K562 (cell line): ENCODE measurements at regions not wholly inside any gene's neighbourhood (a gene's known extent, or its start where the extent isn't known, plus 50 kb on each side); places are given as distances from the start of the nearest gene placed in this dataset.

Experiments used
- ATAC-seq: fragments of 200-7000 bp; cut with Tn5 transposase; 3 replicates; pipeline ENCODE4 v1.9.1; 2020; ENCODE audit warnings: moderate library complexity
- BruUV-seq: library from RNA; stranded (reverse); fragments of 400-500 nt; replicated peaks from 2 replicates; lab custom pipeline; 2021; lab: Mats Ljungman, UMichigan
- CTCF ChIA-PET: fragments of 300-600 bp; formaldehyde crosslinking; extraction: SDS; loops from one replicate; lab custom pipeline; 2021; ENCODE audit warnings: low intra/inter-chr PET ratio; lab: Yijun Ruan, JAX
- POLR2A ChIA-PET: fragments of 300-600, 350-650 bp; sonication (Branson Sonifier 250); formaldehyde crosslinking; extraction: SDS; loops from one replicate; lab custom pipeline; 2021; ENCODE audit warnings: antibody characterized with exemption, inconsistent platforms; lab: Yijun Ruan, JAX
- DNase-seq, 4 experiments: peaks; one replicate each; pipeline versions ENCODE4 v3.0.0 to v3.0.0-alpha.2; 2011 to 2018; ENCODE audit warnings: low spot score in 3 of 4, mixed read lengths in 3 of 4; ENCODE audit errors: extremely low read depth in 1 of 4
- FAIRE-seq: peaks from 2 replicates; lab custom pipeline; 2011; peaks lifted over from hg19 to GRCh38; lab: Jason Lieb, UNC
- H2AFZ ChIP-seq: 2 replicates; pipeline ENCODE4 v1.6.0; 2011; ENCODE audit warnings: low read depth, low read length, control low read depth, inconsistent platforms
- H3K27ac ChIP-seq: fragments of 200-600 bp; 3 replicates; pipeline ENCODE4 v1.8.0; 2011; ENCODE audit warnings: low read depth, mild to moderate bottlenecking, control low read depth, inconsistent platforms, low read length, moderate library complexity, mixed read lengths; ENCODE audit errors: extremely low read depth
- H3K27me3 ChIP-seq, 2 experiments: fragments of 300-600 bp in 1 of 2; 2 replicates in 1 of 2; 3 replicates in 1 of 2; pipeline versions ENCODE4 v1.6.0 to v1.8.0; 2011; ENCODE audit warnings: inconsistent platforms in 2 of 2, low read length in 2 of 2, mild to moderate bottlenecking in 1 of 2, mixed read lengths in 1 of 2, moderate library complexity in 1 of 2; ENCODE audit not compliant: control insufficient read depth in 2 of 2, insufficient read depth in 2 of 2
- H3K36me3 ChIP-seq: fragments of 300-600 bp; 3 replicates; pipeline ENCODE4 v1.8.0; 2011; ENCODE audit warnings: mild to moderate bottlenecking, low read length, inconsistent platforms; ENCODE audit not compliant: control insufficient read depth, insufficient read depth
- H3K4me1 ChIP-seq, 2 experiments: fragments of 200-600 bp in 1 of 2; replicated peaks in 1 of 2; 2 replicates in 1 of 2; 3 replicates in 1 of 2; pipeline versions ENCODE4 v1.5.1 to v1.8.0; 2011; ENCODE audit warnings: inconsistent platforms in 2 of 2, low read length in 2 of 2, mild to moderate bottlenecking in 1 of 2, mixed read lengths in 1 of 2, moderate library complexity in 1 of 2; ENCODE audit not compliant: control insufficient read depth in 2 of 2, insufficient read depth in 2 of 2
- H3K4me2 ChIP-seq: 2 replicates; pipeline ENCODE4 v1.6.1; 2011; ENCODE audit warnings: low read length, control low read depth, inconsistent platforms, mixed read lengths; ENCODE audit not compliant: insufficient read depth
- H3K4me3 ChIP-seq: fragments of 200-600 bp; sonication (generic), shearing (Covaris generic); 2 replicates; pipeline ENCODE4 v1.5.1; 2016; ENCODE audit warnings: control low read depth, inconsistent platforms
- H3K79me2 ChIP-seq: fragments of 200-600 bp; 3 replicates; pipeline ENCODE4 v1.8.0; 2011; ENCODE audit warnings: low read length, inconsistent platforms; ENCODE audit not compliant: control insufficient read depth, insufficient read depth
- H3K9ac ChIP-seq, 2 experiments: 2 replicates each; pipeline versions ENCODE4 v1.6.0 to v1.6.1; 2011; ENCODE audit warnings: low read depth in 2 of 2, low read length in 2 of 2, control low read depth in 1 of 2, inconsistent platforms in 1 of 2, mild to moderate bottlenecking in 1 of 2, mixed read lengths in 1 of 2; ENCODE audit not compliant: insufficient read depth in 1 of 2
- H3K9me1 ChIP-seq: one replicate; pipeline ENCODE4 v1.6.0; 2011; ENCODE audit warnings: inconsistent platforms, mild to moderate bottlenecking, low read length, moderate library complexity; ENCODE audit not compliant: control insufficient read depth, insufficient read depth
- H3K9me3 ChIP-seq: replicated peaks from 2 replicates; pipeline ENCODE4 v1.5.1; 2011; ENCODE audit warnings: low read depth, low read length, inconsistent platforms; ENCODE audit not compliant: control insufficient read depth, insufficient read depth
- H4K20me1 ChIP-seq: replicated peaks from 2 replicates; pipeline ENCODE4 v1.6.1; 2011; ENCODE audit warnings: low read length, inconsistent platforms, mixed read lengths; ENCODE audit not compliant: control insufficient read depth, insufficient read depth
- BMI1 ChIP-seq: fragments of 150-350 bp; IDR thresholded peaks from 2 replicates; pipeline ENCODE4 v1.6.1; 2014; ENCODE audit warnings: low read length
- CCAR2 ChIP-seq: fragments of 200-400 bp; formaldehyde crosslinking; IDR thresholded peaks from 2 replicates; pipeline ENCODE4 v1.6.1; 2017; ENCODE audit warnings: mild to moderate bottlenecking, low read depth, low read length
- CEBPB ChIP-seq: fragments of 450-650 bp; IDR thresholded peaks from 2 replicates; pipeline ENCODE4 v1.6.1; 2016; ENCODE audit warnings: missing genetic modification characterization, missing compliant biosample characterization
- CHD2 ChIP-seq: IDR thresholded peaks from 2 replicates; pipeline ENCODE4 v1.6.1; 2011; ENCODE audit warnings: low read depth, low read length
- ELF4 ChIP-seq: fragments of 450-650 bp; formaldehyde crosslinking; IDR thresholded peaks from 2 replicates; pipeline ENCODE4 v1.4.0; 2022; ENCODE audit warnings: missing genetic modification characterization
- GATAD2A ChIP-seq: fragments of 450-650 bp; IDR thresholded peaks from 2 replicates; pipeline ENCODE4 v1.6.1; 2017
- L3MBTL2 ChIP-seq: fragments of 450-650 bp; IDR thresholded peaks from 2 replicates; pipeline ENCODE4 v1.6.1; 2016; ENCODE audit warnings: mild to moderate bottlenecking, moderate library complexity
- LARP7 ChIP-seq: fragments of 450-650 bp; IDR thresholded peaks from 2 replicates; pipeline ENCODE4 v1.6.1; 2016
- PHTF2 ChIP-seq: fragments of 250-450 bp; sonication (Bioruptor Pico); IDR thresholded peaks from 2 replicates; pipeline ENCODE4 v1.5.0; 2021; ENCODE audit warnings: mild to moderate bottlenecking
- SUPT5H ChIP-seq: fragments of 450-650 bp; IDR thresholded peaks from 2 replicates; pipeline ENCODE4 v1.6.1; 2016
- TAF1 ChIP-seq: IDR thresholded peaks from 2 replicates; pipeline ENCODE4 v1.6.1; 2011; ENCODE audit warnings: mild to moderate bottlenecking, low read length, moderate library complexity; ENCODE audit not compliant: insufficient read depth, control insufficient read depth, severe bottlenecking; ENCODE audit errors: extremely low read depth
- WGBS: fragments of 100-300 bp; shearing (Covaris generic); methylation state at CpG from one replicate; pipeline ENCODE4 v1.1.6; 2016; ENCODE audit warnings: low coverage, mixed read lengths; ENCODE audit not compliant: insufficient coverage; ENCODE audit errors: missing lambda C conversion rate; 5-methylcytosine and 5-hydroxymethylcytosine counted together
- in situ Hi-C: fragments of 300-500 bp; cut with MboI; formaldehyde crosslinking; loops from 4 replicates; pipeline ENCODE4 v1.15.0; 2018; ENCODE audit warnings: inconsistent platforms, mixed read lengths
- intact Hi-C: fragments of 100-400 bp; cut with micrococcal nuclease; formaldehyde crosslinking; loops from 2 replicates; pipeline ENCODE4 v1.14.2; 2022
- TF ChIP-seq, protein P1 (sequence below): fragments of 250-450 bp; sonication (Bioruptor Pico); IDR thresholded peaks from 2 replicates; pipeline ENCODE4 v1.4.0; 2020; ENCODE audit warnings: mild to moderate bottlenecking

DNA sequence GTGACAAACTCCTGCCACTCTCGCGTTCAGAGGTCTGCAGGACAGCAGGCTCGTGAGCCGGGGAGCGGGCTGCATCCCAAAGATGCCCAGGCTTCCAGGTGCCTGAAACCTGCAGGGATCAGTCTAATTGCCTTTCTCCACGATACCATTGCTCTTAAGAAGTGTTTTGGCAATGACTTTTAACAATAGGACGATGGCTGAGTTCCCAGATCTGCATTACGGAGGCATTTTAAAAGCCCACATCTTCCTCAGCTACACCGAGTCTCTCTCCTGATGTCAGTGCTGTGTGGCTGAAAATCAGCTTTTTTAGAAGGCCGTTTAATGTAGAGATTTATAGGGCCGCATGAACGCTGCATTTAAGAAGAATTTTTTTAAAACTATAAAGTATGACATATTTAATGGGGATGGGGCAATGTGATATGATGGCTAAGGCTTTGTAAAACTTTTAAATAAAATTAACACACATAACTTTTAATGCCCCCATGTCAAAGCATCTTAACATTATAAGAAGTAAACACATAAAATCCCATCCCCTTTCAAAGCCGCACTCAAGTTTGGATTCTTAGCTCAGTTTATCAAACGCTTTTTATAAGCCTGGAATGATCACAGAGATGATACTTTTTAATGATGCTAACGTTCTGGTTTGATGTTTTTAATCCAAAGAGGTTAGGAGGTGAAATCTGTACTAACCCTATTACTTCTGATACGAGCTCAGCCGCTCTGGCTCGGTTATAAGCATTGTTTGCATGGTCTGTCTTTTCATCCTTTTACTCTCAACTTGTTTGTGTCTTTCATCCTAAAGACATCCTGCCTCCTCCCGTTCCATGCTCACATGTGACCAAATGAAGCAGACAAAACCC is 386.0 kb downstream of the SMOC2 start:
- H4K20me1 ChIP-seq, result no peaks in the 10 kb centered on the region
- H3K4me2 ChIP-seq, result no peak overlapping the region
- BruUV-seq, result no TSS peak
- peaks cover 12 to 43% of the 10 kb centered on the region in 2 experiments for H3K27me3 ChIP-seq
- CTCF ChIA-PET, result no interaction called here
- no peaks in the 10 kb centered on the region for H3K79me2 ChIP-seq
- no peak for FAIRE-seq
- POLR2A ChIA-PET, result interaction anchor here (0.6 to 1.1 kb wide), 3 partner anchors 11 to 914 kb away, joined by 3 read pairs; no protein-coding TSS in a partner anchor
- H3K36me3 ChIP-seq, result no peaks in the 10 kb centered on the region
- H3K4me3 ChIP-seq, result no peak overlapping the region
- under 1% methylated on average over 19 of the region's 19 CpGs for WGBS
- DNase-seq, result no peak
- no peaks in the 10 kb centered on the region for H3K9me1 ChIP-seq
- no peaks in the 10 kb centered on the region for H3K9me3 ChIP-seq
- ATAC-seq, result no peak
- H2AFZ ChIP-seq, result no peak overlapping the region
- H3K4me1 ChIP-seq, result 0 out of 5 replicates have a peak, but pooled peaks cover 0 to 2% of the 10 kb centered on the region in 2 experiments
- intact Hi-C loops, result no loop called here
- TF ChIP-seq PHTF2 (no peak), TAF1 (no peak), L3MBTL2 (no peak), ELF4 (CRISPR knock-in tag) (no peak), BMI1 (no peak), GATAD2A (no peak), LARP7 (no peak), CEBPB (tag) (no peak), SUPT5H (no peak), CHD2 (no peak), CCAR2 (no peak)
- TF ChIP-seq, protein P1, sequence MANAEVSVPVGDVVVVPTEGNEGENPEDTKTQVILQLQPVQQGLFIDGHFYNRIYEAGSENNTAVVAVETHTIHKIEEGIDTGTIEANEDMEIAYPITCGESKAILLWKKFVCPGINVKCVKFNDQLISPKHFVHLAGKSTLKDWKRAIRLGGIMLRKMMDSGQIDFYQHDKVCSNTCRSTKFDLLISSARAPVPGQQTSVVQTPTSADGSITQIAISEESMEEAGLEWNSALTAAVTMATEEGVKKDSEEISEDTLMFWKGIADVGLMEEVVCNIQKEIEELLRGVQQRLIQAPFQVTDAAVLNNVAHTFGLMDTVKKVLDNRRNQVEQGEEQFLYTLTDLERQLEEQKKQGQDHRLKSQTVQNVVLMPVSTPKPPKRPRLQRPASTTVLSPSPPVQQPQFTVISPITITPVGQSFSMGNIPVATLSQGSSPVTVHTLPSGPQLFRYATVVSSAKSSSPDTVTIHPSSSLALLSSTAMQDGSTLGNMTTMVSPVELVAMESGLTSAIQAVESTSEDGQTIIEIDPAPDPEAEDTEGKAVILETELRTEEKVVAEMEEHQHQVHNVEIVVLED (CRISPR knock-in tag), result no peak
- TF ChIP-seq, all 486 proteins: peak for 0
- in situ Hi-C loops, result no loop called here
- no peak overlapping the region for H3K27ac ChIP-seq
- H3K9ac ChIP-seq, result no peak overlapping the region
